Esophagus muscularis mucosa (tissue), 4 donors: ENCODE measurements at regions not wholly inside any gene's neighbourhood (a gene's known extent, or its start where the extent isn't known, plus 50 kb on each side); places are given as distances from the start of the nearest gene placed in this dataset.

ENCODE experiments used
- DNase-seq: peaks from one replicate; pipeline ENCODE4 v3.0.0-alpha.2; 2017; ENCODE audit errors: extremely low spot score
- H3K27ac ChIP-seq, 4 donors: fragments of 200-600 bp; sonication (generic); replicated peaks in 1 of 4; 1 replicate in 3 of 4; 2 replicates in 1 of 4; pipeline ENCODE4 v1.5.1; 2016 to 2019; ENCODE audit warnings: mild to moderate bottlenecking in 1 of 4
- H3K27me3 ChIP-seq, 4 donors: fragments of 200-600 bp; sonication (generic); one replicate each; pipeline versions ENCODE4 v1.5.1 to v1.6.0; 2016 to 2019
- H3K36me3 ChIP-seq, 4 donors: fragments of 200-600 bp; sonication (generic); one replicate each; pipeline ENCODE4 v1.5.1; 2016 to 2019
- H3K4me1 ChIP-seq, 4 donors: fragments of 200-600 bp; sonication (generic); one replicate each; pipeline ENCODE4 v1.5.1; 2016 to 2019
- H3K4me3 ChIP-seq, 4 donors: fragments of 200-600 bp; sonication (generic); 1 replicate in 2 of 4; 2 replicates in 2 of 4; pipeline ENCODE4 v1.5.1; 2016 to 2019; ENCODE audit warnings: mild to moderate bottlenecking in 4 of 4, moderate library complexity in 1 of 4
- H3K9me3 ChIP-seq, 4 donors: fragments of 200-600 bp; sonication (generic); 1 replicate in 3 of 4; 2 replicates in 1 of 4; pipeline ENCODE4 v1.5.1; 2016 to 2019
- CTCF ChIP-seq, 3 experiments: fragments of 200-600 bp in 2 of 3; fragments of 450-650 bp in 1 of 3; sonication (generic) in 2 of 3; IDR thresholded peaks; one replicate each; pipeline ENCODE4 v1.5.1; 2017 to 2019; ENCODE audit warnings: antibody characterized with exemption in 3 of 3, mild to moderate bottlenecking in 2 of 3, moderate library complexity in 1 of 3
- EP300 ChIP-seq: sonication (generic); formaldehyde crosslinking; IDR thresholded peaks from one replicate; pipeline ENCODE4 v1.6.1; 2017; ENCODE audit warnings: antibody characterized with exemption
- POLR2A ChIP-seq: fragments of 450-650 bp; IDR thresholded peaks from one replicate; pipeline ENCODE4 v1.6.1; 2017; ENCODE audit warnings: antibody characterized with exemption, moderate library complexity, mild to moderate bottlenecking, low read depth
- POLR2AphosphoS5 ChIP-seq, 2 donors: sonication (generic); formaldehyde crosslinking; IDR thresholded peaks; one replicate each; pipeline ENCODE4 v1.6.1; 2017; ENCODE audit warnings: antibody characterized with exemption in 2 of 2
- WGBS: methylation state at CpG from one replicate; pipeline ENCODE4 v1.1.5; 2018; 5-methylcytosine and 5-hydroxymethylcytosine counted together
- intact Hi-C: fragments of 100-400 bp; cut with DNase I; formaldehyde crosslinking; loops from one replicate; pipeline ENCODE4 v1.15.1; 2023

- DNase-seq = no peak
- no peaks in the 10 kb centered on the region for H3K9me3 ChIP-seq
- intact Hi-C loops = no loop called here
- no peak overlapping the region for H3K27ac ChIP-seq
- H3K4me1 ChIP-seq = no peaks in the 10 kb centered on the region
- no peak for TF ChIP-seq EP300
- TF ChIP-seq CTCF (IDR thresholded peaks at IDR 0.05) = no peak
- no peak for TF ChIP-seq POLR2A
- no peak for TF ChIP-seq POLR2AphosphoS5 (IDR thresholded peaks at IDR 0.05)
- H3K27me3 ChIP-seq = peaks cover 0 to 47% (median 0%) of the 10 kb centered on the region in 4 donors
- H3K36me3 ChIP-seq = no peaks in the 10 kb centered on the region
- no peak overlapping the region for H3K4me3 ChIP-seq
- WGBS = 79% methylated on average over 2 of the region's 2 CpGs
Measured at GRCh38 chr6:40077736-40078135, 143.5 kb upstream of the MOCS1 start.

GRCh38 chr6:40077315-40077714 lies 143.1 kb upstream of the MOCS1 start:
- no peak overlapping the region for H3K27ac ChIP-seq
- no peak overlapping the region for H3K4me3 ChIP-seq
- H3K27me3 ChIP-seq = peaks cover 0 to 47% (median 0%) of the 10 kb centered on the region in 4 donors
- DNase-seq = no peak
- H3K4me1 ChIP-seq = no peaks in the 10 kb centered on the region
- intact Hi-C loops = no loop called here
- no peaks in the 10 kb centered on the region for H3K9me3 ChIP-seq
- no peak for TF ChIP-seq EP300
- TF ChIP-seq POLR2A = no peak
- TF ChIP-seq POLR2AphosphoS5 (IDR thresholded peaks at IDR 0.05) = no peak
- TF ChIP-seq CTCF (IDR thresholded peaks at IDR 0.05) = no peak
- no peaks in the 10 kb centered on the region for H3K36me3 ChIP-seq
- 82% methylated on average over 2 of the region's 2 CpGs for WGBS

- no peak for TF ChIP-seq EP300
- Histone ChIP-seq H3K9me3 (no peaks in the 10 kb centered on the region), H3K36me3 (no peaks in the 10 kb centered on the region), H3K27me3 (peaks cover 0 to 47% (median 0%) of the 10 kb centered on the region in 4 donors), H3K4me1 (no peaks in the 10 kb centered on the region), H3K4me3 (no peak overlapping the region), H3K27ac (no peak overlapping the region)
- intact Hi-C loops = no loop called here
- DNase-seq = no peak
- WGBS = 100% methylated on average over 1 of the region's 1 CpG
Measured at GRCh38 chr6:40075056-40075590, 140.9 kb upstream of the MOCS1 start.

GRCh38 chr6:40074306-40075055 lies 140.2 kb upstream of the MOCS1 start:
- H3K9me3 ChIP-seq = no peaks in the 10 kb centered on the region
- intact Hi-C loops = no loop called here
- TF ChIP-seq CTCF (IDR thresholded peaks at IDR 0.05) (no peak), EP300 (no peak), POLR2AphosphoS5 (IDR thresholded peaks at IDR 0.05) (no peak), POLR2A (no peak)
- H3K36me3 ChIP-seq = no peaks in the 10 kb centered on the region
- H3K27ac ChIP-seq = no peak overlapping the region
- DNase-seq = no peak
- H3K4me3 ChIP-seq = no peak overlapping the region
- H3K4me1 ChIP-seq = no peaks in the 10 kb centered on the region
- 81% methylated on average over 8 of the region's 8 CpGs for WGBS
- peaks cover 0 to 43% (median 0%) of the 10 kb centered on the region in 4 donors for H3K27me3 ChIP-seq

- Histone ChIP-seq H3K4me3 (no peak overlapping the region), H3K27me3 (no peaks in the 10 kb centered on the region), H3K27ac (no peak overlapping the region), H3K4me1 (no peaks in the 10 kb centered on the region), H3K9me3 (no peaks in the 10 kb centered on the region), H3K36me3 (no peaks in the 10 kb centered on the region)
- no peak for TF ChIP-seq CTCF (IDR thresholded peaks at IDR 0.05)
- no peak for TF ChIP-seq EP300
- no peak for TF ChIP-seq POLR2AphosphoS5 (IDR thresholded peaks at IDR 0.05)
- no peak for TF ChIP-seq POLR2A
- intact Hi-C loops = no loop called here
- no peak for DNase-seq
Measured at GRCh38 chr6:40066372-40066771, 132.1 kb upstream of the MOCS1 start.
